Prostate gland (tissue), 2 donors: ENCODE measurements at regions not wholly inside any gene's neighbourhood (a gene's known extent, or its start where the extent isn't known, plus 50 kb on each side); places are given as distances from the start of the nearest gene placed in this dataset.

Source experiments
- CTCF ChIP-seq, 4 experiments: fragments of 200-600 bp in 2 of 4; fragments of 450-650 bp in 2 of 4; sonication (generic) in 2 of 4; IDR thresholded peaks; 1 replicate in 3 of 4; 2 replicates in 1 of 4; pipeline ENCODE4 v1.5.1; 2016 to 2019; ENCODE audit warnings: antibody characterized with exemption in 4 of 4, mild to moderate bottlenecking in 2 of 4, moderate library complexity in 2 of 4
- POLR2AphosphoS5 ChIP-seq: sonication (generic); formaldehyde crosslinking; IDR thresholded peaks from one replicate; pipeline ENCODE4 v1.6.1; 2017; ENCODE audit warnings: antibody characterized with exemption

- TF ChIP-seq CTCF (IDR thresholded peaks at IDR 0.05) (no peak), POLR2AphosphoS5 (no peak)
These were observed 138.9 kb upstream of the FERD3L start for GRCh38 chr7:19284136-19284535.
